SU-DHL-6 (cell line): ENCODE measurements at regions not wholly inside any gene's neighbourhood (a gene's known extent, or its start where the extent isn't known, plus 50 kb on each side); places are given as distances from the start of the nearest gene placed in this dataset.

Experiments
- H2AFZ ChIP-seq: fragments of 200-600 bp; sonication (generic); 2 replicates; pipeline ENCODE4 v1.6.1; 2014; ENCODE audit warnings: low read depth, mild to moderate bottlenecking, moderate library complexity, mixed read lengths, antibody characterized with exemption, low read length; ENCODE audit not compliant: severe bottlenecking
- H3F3A ChIP-seq: fragments of 200-600 bp; shearing (Covaris generic); 2 replicates; pipeline ENCODE4 v1.6.0; 2016; ENCODE audit warnings: antibody characterized with exemption, mild to moderate bottlenecking; ENCODE audit not compliant: insufficient read depth
- H3K27ac ChIP-seq: fragments of 200-600 bp; sonication (generic); 2 replicates; pipeline ENCODE4 v1.5.1; 2016; ENCODE audit warnings: low read depth, mild to moderate bottlenecking, low read length, moderate library complexity, mixed read lengths
- H3K27me3 ChIP-seq: fragments of 200-600 bp; sonication (generic), shearing (Covaris generic); 2 replicates; pipeline ENCODE4 v1.6.0; 2014; ENCODE audit warnings: mild to moderate bottlenecking, low read length
- H3K36me3 ChIP-seq: fragments of 200-600 bp; sonication (generic); 2 replicates; pipeline ENCODE4 v1.6.1; 2014; ENCODE audit warnings: mild to moderate bottlenecking, low read length, mixed read lengths
- H3K4me2 ChIP-seq: fragments of 300-600, 200-600 bp; shearing (Covaris generic), sonication (generic); 2 replicates; pipeline ENCODE4 v1.6.0; 2014; ENCODE audit warnings: low read length, low read depth, mild to moderate bottlenecking; ENCODE audit not compliant: poor library complexity, severe bottlenecking
- H3K4me3 ChIP-seq: fragments of 200-600 bp; sonication (generic); 2 replicates; pipeline ENCODE4 v1.5.1; 2014; ENCODE audit warnings: antibody characterized with exemption, low read length, mild to moderate bottlenecking, mixed read lengths; ENCODE audit not compliant: insufficient read depth, poor library complexity, severe bottlenecking
- H3K79me2 ChIP-seq: fragments of 200-600 bp; sonication (generic); 2 replicates; pipeline ENCODE4 v1.6.1; 2014; ENCODE audit warnings: mild to moderate bottlenecking, low read length, moderate library complexity; ENCODE audit not compliant: insufficient read depth
- H3K9ac ChIP-seq: fragments of 200-600 bp; sonication (generic); 2 replicates; pipeline ENCODE4 v1.7.0; 2014; ENCODE audit warnings: mild to moderate bottlenecking, low read length
- H3K9me2 ChIP-seq: fragments of 200-600 bp; sonication (generic); replicated peaks from 2 replicates; pipeline ENCODE4 v1.6.1; 2014; ENCODE audit warnings: low read length; ENCODE audit not compliant: insufficient read depth
- H3K9me3 ChIP-seq: fragments of 200-600 bp; sonication (generic); 2 replicates; pipeline ENCODE4 v1.6.1; 2014; ENCODE audit warnings: low read length, mixed read lengths; ENCODE audit not compliant: insufficient read depth
- H4K20me1 ChIP-seq: fragments of 200-600 bp; sonication (generic); 2 replicates; pipeline ENCODE4 v1.6.1; 2014; ENCODE audit warnings: low read depth, mild to moderate bottlenecking, antibody characterized with exemption, low read length, moderate library complexity, mixed read lengths
- CTCF ChIP-seq: fragments of 200-600 bp; sonication (generic); IDR thresholded peaks from one replicate; pipeline ENCODE4 v1.5.1; 2017; ENCODE audit warnings: antibody characterized with exemption, mild to moderate bottlenecking, low read length, moderate library complexity; ENCODE audit not compliant: insufficient read depth, poor library complexity, severe bottlenecking
- EZH2phosphoT487 ChIP-seq: fragments of 200-600 bp; sonication (generic), shearing (Covaris generic); conservative IDR thresholded peaks from 2 replicates; pipeline ENCODE4 v1.6.1; 2018; ENCODE audit warnings: mild to moderate bottlenecking, antibody characterized with exemption, low read length, moderate library complexity, mixed read lengths

GRCh38 chr18:78540636-78541529 lies 438.7 kb upstream of the SALL3 start:
- Histone ChIP-seq H3F3A (no peaks in the 10 kb centered on the region), H3K9me3 (no peaks in the 10 kb centered on the region), H3K4me3 (no peak overlapping the region), H2AFZ (no peak overlapping the region), H4K20me1 (no peaks in the 10 kb centered on the region), H3K9me2 (no peaks in the 10 kb centered on the region), H3K27ac (no peak overlapping the region), H3K79me2 (no peaks in the 10 kb centered on the region), H3K27me3 (no peaks in the 10 kb centered on the region), H3K4me2 (no peak overlapping the region), H3K36me3 (no peaks in the 10 kb centered on the region), H3K9ac (no peak overlapping the region)
- no peak for TF ChIP-seq CTCF

GRCh38 chr18:78542204-78542603 lies 437.4 kb upstream of the SALL3 start:
- Histone ChIP-seq H3K4me2 (no peak overlapping the region), H4K20me1 (no peaks in the 10 kb centered on the region), H3F3A (no peaks in the 10 kb centered on the region), H3K79me2 (no peaks in the 10 kb centered on the region), H3K9ac (no peak overlapping the region), H3K27me3 (no peaks in the 10 kb centered on the region), H3K36me3 (no peaks in the 10 kb centered on the region), H3K9me2 (no peaks in the 10 kb centered on the region), H2AFZ (no peak overlapping the region), H3K4me3 (no peak overlapping the region), H3K9me3 (no peaks in the 10 kb centered on the region), H3K27ac (no peak overlapping the region)
- TF ChIP-seq EZH2phosphoT487 = no peak
- no peak for TF ChIP-seq CTCF

- Histone ChIP-seq H3K79me2 (no peaks in the 10 kb centered on the region), H3K4me3 (no peak overlapping the region), H3K36me3 (no peaks in the 10 kb centered on the region), H3F3A (no peaks in the 10 kb centered on the region), H4K20me1 (no peaks in the 10 kb centered on the region), H2AFZ (no peak overlapping the region), H3K9me2 (no peaks in the 10 kb centered on the region), H3K9me3 (no peaks in the 10 kb centered on the region), H3K27ac (no peak overlapping the region), H3K4me2 (no peak overlapping the region), H3K27me3 (no peaks in the 10 kb centered on the region), H3K9ac (no peak overlapping the region)
- TF ChIP-seq CTCF (no peak), EZH2phosphoT487 (no peak)
Measured at GRCh38 chr18:78543201-78543725, 436.4 kb upstream of the SALL3 start.
